IPS-18c (cell line): ENCODE measurements at regions not wholly inside any gene's neighbourhood (a gene's known extent, or its start where the extent isn't known, plus 50 kb on each side); places are given as distances from the start of the nearest gene placed in this dataset.
"Not testable (repeated sequence)": the region's sequence is repeated elsewhere in the genome, so short reads cannot be mapped to it uniquely, and the experiment has no call there.

Source experiments
- H3K4me3 ChIP-seq: 2 replicates; pipeline ENCODE4 v1.7.0; 2013; ENCODE audit warnings: low read depth, mild to moderate bottlenecking, low read length, moderate library complexity; ENCODE audit not compliant: insufficient read depth
- H3K9me3 ChIP-seq: one replicate; pipeline ENCODE4 v1.6.1; 2013; ENCODE audit warnings: mild to moderate bottlenecking, low read length, moderate library complexity; ENCODE audit not compliant: control insufficient read depth, insufficient read depth

- Histone ChIP-seq H3K4me3 (no peak overlapping the region), H3K9me3 (no peaks in the 10 kb centered on the region)
Measured at GRCh38 chr14:101683365-101683764, 78.1 kb upstream of the PPP2R5C start.

DNA sequence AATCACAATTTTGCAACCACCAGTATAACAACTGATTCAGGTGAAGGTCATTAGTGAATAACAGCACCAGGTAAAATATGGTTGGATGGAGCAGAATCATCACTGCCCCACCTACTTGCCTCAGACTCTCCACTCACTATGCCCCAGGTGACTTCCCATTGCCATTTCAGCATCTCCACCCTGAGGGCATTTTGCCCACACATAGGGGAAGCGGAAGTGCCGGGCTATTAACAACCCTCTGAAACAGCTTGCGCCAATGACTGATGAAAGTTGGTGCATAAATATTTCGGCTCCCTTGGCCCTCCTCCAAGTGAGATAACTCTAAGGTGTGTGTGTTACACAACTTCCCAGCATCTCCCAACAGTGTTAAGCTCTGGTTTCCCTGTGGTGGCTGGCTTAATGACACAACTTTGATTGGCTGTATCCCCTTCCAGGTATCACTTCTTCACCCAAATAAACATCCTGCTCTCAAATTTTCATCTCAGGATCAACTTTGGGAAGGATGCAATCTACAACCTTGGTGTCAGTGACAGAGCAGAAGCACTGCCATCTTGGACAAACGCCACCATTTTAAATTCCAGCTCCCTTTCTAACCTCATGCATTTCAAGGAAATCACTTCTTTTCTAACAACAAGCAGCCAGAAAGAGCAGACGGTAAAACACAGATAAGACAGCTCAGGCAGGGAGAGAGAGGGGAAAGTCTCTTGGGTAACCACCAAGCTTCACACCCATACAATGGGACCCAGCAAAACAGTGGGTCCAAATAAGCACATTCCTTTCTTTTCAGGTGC, 73.6 kb upstream of the PPP2R5C start:
- H3K4me3 ChIP-seq, result no peak overlapping the region

DNA sequence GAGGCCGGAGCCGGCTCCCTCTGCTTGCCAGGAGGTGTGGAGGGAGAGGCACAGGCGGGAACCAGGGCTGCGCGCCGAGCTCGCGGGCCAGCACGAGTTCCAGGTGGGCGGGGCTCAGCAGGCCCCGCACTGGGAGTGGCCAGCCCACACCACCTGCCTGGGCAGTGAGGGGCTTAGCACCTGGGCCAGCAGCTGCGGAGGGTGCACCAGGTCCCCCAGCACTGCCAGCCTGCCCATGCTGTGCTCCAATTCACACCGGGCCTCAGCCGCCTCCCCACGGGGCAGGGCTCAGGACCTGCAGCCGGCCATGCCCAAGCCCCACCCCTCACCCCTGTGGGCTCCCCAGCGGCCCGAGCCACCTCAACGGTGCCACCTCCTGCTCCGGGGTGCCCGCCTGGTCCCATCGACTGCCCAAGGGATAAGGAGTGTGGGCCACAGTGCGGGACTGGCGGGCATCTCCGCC, 72.4 kb upstream of the PPP2R5C start:
- peaks cover 3% of the 10 kb centered on the region for H3K9me3 ChIP-seq
- no peak overlapping the region for H3K4me3 ChIP-seq

More for the DNA sequence above, 73.6 kb upstream of the PPP2R5C start:
- H3K9me3 ChIP-seq, result peaks cover 3% of the 10 kb centered on the region

GRCh38 chr14:101689966-101690365, 71.5 kb upstream of the PPP2R5C start:
- not testable (repeated sequence) for H3K9me3 ChIP-seq, H3K4me3 ChIP-seq

DNA sequence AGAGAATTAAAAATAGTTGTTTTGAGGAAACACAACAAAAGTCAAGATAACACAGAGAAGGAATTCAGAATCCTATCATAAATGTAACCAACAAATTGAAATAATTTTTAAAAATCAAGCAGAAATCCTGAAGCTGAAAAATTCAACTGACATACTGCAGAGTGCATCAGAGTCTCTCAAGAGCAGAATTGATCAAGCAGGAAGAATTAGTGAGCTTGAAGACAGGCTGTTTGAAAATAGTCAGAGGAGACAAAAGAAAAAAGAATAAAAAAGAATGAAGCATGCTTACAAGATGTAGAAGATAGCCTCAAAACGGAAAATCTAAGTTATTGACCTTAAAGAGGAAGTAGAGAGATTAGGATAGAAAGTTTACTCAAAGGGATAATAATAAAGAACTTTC, 65.8 kb upstream of the PPP2R5C start:
- no peak overlapping the region for H3K4me3 ChIP-seq
- H3K9me3 ChIP-seq, result peaks cover 3% of the 10 kb centered on the region

GRCh38 chr14:101704140-101704539, 57.4 kb upstream of the PPP2R5C start:
- Histone ChIP-seq H3K9me3 (no peaks in the 10 kb centered on the region), H3K4me3 (no peak overlapping the region)

- Histone ChIP-seq H3K4me3 (peak overlapping the region; percentile 28; the same call in 1 of the 2 replicates), H3K9me3 (no peaks in the 10 kb centered on the region)
Measured at GRCh38 chr14:101705733-101706508, 55.6 kb upstream of the PPP2R5C start.

GRCh38 chr14:101706509-101707067, 54.9 kb upstream of the PPP2R5C start:
- H3K9me3 ChIP-seq, result no peaks in the 10 kb centered on the region
- no peak overlapping the region for H3K4me3 ChIP-seq

- no peak overlapping the region for H3K4me3 ChIP-seq
Measured at GRCh38 chr14:101707068-101707842, 54.3 kb upstream of the PPP2R5C start.

GRCh38 chr14:101707863-101708620, 53.5 kb upstream of the PPP2R5C start:
- Histone ChIP-seq H3K9me3 (no peaks in the 10 kb centered on the region), H3K4me3 (no peak overlapping the region)

More at GRCh38 chr14:101707068-101707842, 54.3 kb upstream of the PPP2R5C start:
- H3K9me3 ChIP-seq, result no peaks in the 10 kb centered on the region

- no peaks in the 10 kb centered on the region for H3K9me3 ChIP-seq
- no peak overlapping the region for H3K4me3 ChIP-seq
Measured at GRCh38 chr14:101708853-101709532, 52.5 kb upstream of the PPP2R5C start.

DNA sequence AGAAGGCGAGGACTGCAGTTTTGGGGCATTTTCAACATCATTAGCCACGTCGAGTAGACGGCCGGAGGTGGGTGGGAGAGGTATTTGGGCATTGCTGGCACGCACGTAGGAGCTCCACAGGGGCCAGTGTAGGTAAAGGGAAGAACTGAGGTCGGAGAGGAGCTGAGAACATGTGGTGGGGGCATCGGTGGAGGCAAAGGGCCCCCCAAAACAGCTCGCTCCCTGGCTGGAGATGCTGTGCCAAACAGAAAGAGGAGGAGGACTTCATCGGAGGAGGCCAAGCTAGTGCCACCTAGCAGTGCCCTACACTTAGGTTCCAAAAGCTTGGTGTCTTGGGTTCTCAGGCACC, 52.0 kb upstream of the PPP2R5C start:
- no peak overlapping the region for H3K4me3 ChIP-seq

DNA sequence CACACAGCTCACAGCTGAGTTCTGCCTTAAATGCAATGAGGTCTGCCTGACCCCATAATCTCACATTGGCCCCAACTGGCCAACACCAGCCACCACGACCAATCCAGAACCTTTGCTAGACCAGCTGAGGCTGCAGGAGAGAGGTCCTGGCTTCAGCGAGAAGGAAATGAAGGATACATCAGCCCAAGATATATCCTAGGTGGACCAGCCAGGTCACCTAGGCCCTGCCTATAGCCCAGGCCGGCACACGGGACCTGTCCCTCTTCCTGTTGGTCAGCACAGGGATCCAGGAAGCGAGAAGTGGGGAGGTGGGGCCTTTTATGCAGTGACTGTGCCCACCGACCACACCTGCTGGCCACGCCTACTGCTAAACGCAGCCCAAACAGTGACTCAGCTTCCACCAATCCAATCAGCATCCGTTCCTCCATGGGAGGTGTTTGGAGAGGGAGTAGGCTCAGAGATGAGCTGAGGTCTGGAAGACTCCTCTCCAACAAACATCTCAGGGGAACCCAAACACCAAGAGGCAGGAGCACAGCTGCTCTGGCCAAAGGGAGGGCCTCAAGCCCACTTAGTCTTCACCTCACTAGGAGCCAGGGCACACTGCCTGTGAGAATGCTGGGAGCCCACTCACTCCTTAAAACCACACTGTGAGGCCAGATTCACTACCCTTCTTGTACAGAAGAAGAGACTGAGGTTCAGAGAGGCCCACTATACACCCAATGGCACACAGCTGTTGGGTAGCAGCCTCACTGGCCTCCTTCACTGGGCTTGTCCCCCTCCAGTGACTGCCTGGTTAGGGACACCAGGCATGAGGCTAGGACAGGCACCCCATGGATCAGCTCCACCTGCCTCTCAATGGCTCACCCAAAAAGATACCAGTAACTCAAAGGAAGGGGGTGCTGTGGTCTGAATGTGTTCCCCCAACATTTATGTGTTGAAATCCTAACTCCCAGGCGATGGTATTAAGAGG, 51.3 kb upstream of the PPP2R5C start:
- H3K9me3 ChIP-seq, result no peaks in the 10 kb centered on the region
- H3K4me3 ChIP-seq, result no peak overlapping the region

More for the DNA sequence above, 52.0 kb upstream of the PPP2R5C start:
- H3K9me3 ChIP-seq, result no peaks in the 10 kb centered on the region

DNA sequence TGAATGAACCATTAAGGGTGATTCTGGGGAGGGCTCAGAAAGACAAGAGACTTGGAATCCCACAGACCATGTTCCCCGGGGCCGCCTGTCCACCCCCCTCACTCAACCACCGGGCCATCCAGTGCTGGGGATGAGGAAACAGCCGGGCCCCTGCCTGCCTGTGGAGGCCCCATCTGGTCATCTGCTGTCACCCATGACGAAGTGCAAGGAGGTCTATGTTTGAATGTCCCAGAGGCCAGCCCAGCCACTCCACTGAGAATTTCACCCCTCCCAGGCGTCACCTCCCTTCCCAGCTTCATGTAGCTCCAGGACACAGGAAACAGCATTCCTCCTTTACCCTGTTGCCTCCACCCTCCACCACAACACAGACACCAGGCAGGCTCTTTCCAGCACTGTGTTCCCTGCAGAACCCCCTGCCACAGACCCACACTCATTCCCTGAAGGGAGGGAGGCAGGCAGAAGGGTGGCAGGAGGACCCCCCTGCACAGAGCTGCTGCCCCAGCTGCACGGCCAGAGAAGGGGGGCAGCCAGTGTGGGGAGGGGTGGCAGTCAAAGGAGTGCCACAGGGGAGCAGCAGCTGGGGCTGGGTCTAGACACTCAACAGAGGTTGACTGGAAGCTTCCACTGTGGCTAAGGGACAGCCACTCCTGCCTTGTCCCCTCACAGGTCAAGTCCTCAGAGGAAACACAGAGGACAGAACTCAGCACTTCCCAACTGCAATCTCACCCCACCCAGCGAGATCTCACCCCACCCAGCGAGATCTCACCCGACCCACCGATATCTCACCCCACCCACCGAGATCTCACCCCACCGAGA, 50.3 kb upstream of the PPP2R5C start:
- H3K4me3 ChIP-seq, result no peak overlapping the region
- peaks cover under 1% of the 10 kb centered on the region for H3K9me3 ChIP-seq
